Left colon (tissue), 2 donors: ENCODE measurements at regions not wholly inside any gene's neighbourhood (a gene's known extent, or its start where the extent isn't known, plus 50 kb on each side); places are given as distances from the start of the nearest gene placed in this dataset.

Experiments used
- ATAC-seq: fragments of 200-7000 bp; cut with Tn5 transposase; one replicate; pipeline ENCODE4 v1.9.1; 2020; ENCODE audit warnings: mild to moderate bottlenecking, moderate library complexity
- DNase-seq, 2 donors: peaks; one replicate each; pipeline ENCODE4 v3.0.0-alpha.2; 2020
- intact Hi-C, 2 donors: fragments of 100-400 bp; cut with DNase I in 1 of 2; cut with micrococcal nuclease in 1 of 2; formaldehyde crosslinking; loops; one replicate each; pipeline versions ENCODE4 v1.11.2 to v1.14.0; 2022; cut with DNase I, micrococcal nuclease
- donor health status: DM: no; HTN: no; CAD: no.
- donor health status: DM: yes; HTN: yes; CAD: no.

- ATAC-seq (no peak), DNase-seq (no peak)
- intact Hi-C loops, result no loop called here
Measured at GRCh38 chr11:96655474-96655873, 265.7 kb downstream of the JRKL start.

- intact Hi-C loops, result no loop called here
- DNase-seq, result no peak
- ATAC-seq, result no peak
Measured at GRCh38 chr11:96658436-96658835, 268.6 kb downstream of the JRKL start.

GRCh38 chr11:96664110-96664509 lies 274.3 kb downstream of the JRKL start:
- ATAC-seq (no peak), DNase-seq (no peak)
- intact Hi-C loops, result no loop called here

GRCh38 chr11:96680211-96681018 lies 290.6 kb downstream of the JRKL start:
- ATAC-seq (peak; percentile 99), DNase-seq (no peak)
- intact Hi-C loops, result no loop called here

GRCh38 chr11:96681019-96681716 lies 291.4 kb downstream of the JRKL start:
- no peak for DNase-seq
- ATAC-seq, result no peak
- intact Hi-C loops, result no loop called here

GRCh38 chr11:96694338-96694737 lies 304.5 kb downstream of the JRKL start:
- ATAC-seq, result no peak
- DNase-seq, result no peak
- intact Hi-C loops, result no loop called here

- no peak for DNase-seq
- no peak for ATAC-seq
- intact Hi-C loops, result no loop called here
Measured at GRCh38 chr11:96696731-96697130, 306.9 kb downstream of the JRKL start.

GRCh38 chr11:96697466-96697865 lies 307.7 kb downstream of the JRKL start:
- intact Hi-C loops, result no loop called here
- ATAC-seq, result no peak
- DNase-seq, result no peak

GRCh38 chr11:96704847-96705246 lies 315.0 kb downstream of the JRKL start:
- no peak for ATAC-seq
- intact Hi-C loops, result no loop called here
- no peak for DNase-seq

GRCh38 chr11:96706761-96707160 lies 316.9 kb downstream of the JRKL start:
- DNase-seq (no peak), ATAC-seq (peak; percentile 67)
- intact Hi-C loops, result no loop called here

GRCh38 chr11:96707273-96707672 lies 317.5 kb downstream of the JRKL start:
- intact Hi-C loops, result no loop called here
- peak; percentile 89 for ATAC-seq
- no peak for DNase-seq

GRCh38 chr11:96708219-96708878 lies 318.5 kb downstream of the JRKL start:
- DNase-seq (no peak), ATAC-seq (peak; percentile 67)
- intact Hi-C loops, result no loop called here

GRCh38 chr11:96713301-96713700 lies 323.5 kb downstream of the JRKL start:
- DNase-seq (no peak), ATAC-seq (no peak)
- intact Hi-C loops, result no loop called here

GRCh38 chr11:96714689-96715088 lies 324.9 kb downstream of the JRKL start:
- intact Hi-C loops, result no loop called here
- ATAC-seq (no peak), DNase-seq (no peak)

GRCh38 chr11:96715208-96715607 lies 325.4 kb downstream of the JRKL start:
- DNase-seq (no peak), ATAC-seq (no peak)
- intact Hi-C loops, result no loop called here

GRCh38 chr11:96736601-96737000 lies 346.8 kb downstream of the JRKL start:
- intact Hi-C loops, result no loop called here
- DNase-seq, result no peak
- ATAC-seq, result no peak

- DNase-seq (no peak), ATAC-seq (no peak)
- intact Hi-C loops, result no loop called here
Measured at GRCh38 chr11:96738311-96738710, 348.5 kb downstream of the JRKL start.

GRCh38 chr11:96741068-96741467 lies 351.3 kb downstream of the JRKL start:
- intact Hi-C loops, result no loop called here
- DNase-seq (no peak), ATAC-seq (no peak)

GRCh38 chr11:96744697-96745096 lies 354.9 kb downstream of the JRKL start:
- intact Hi-C loops, result no loop called here
- DNase-seq (no peak), ATAC-seq (no peak)
